OCI-M2 (cell line): ENCODE measurements at regions not wholly inside any gene's neighbourhood (a gene's known extent, or its start where the extent isn't known, plus 50 kb on each side); places are given as distances from the start of the nearest gene placed in this dataset.
"Not testable (repeated sequence)": the region's sequence is repeated elsewhere in the genome, so short reads cannot be mapped to it uniquely, and the experiment has no call there.

ENCODE experiments used
- DNase-seq: peaks from one replicate; lab custom pipeline; 2025; ENCODE audit not compliant: unreplicated experiment; lab: John Stamatoyannopoulos, UW

DNA sequence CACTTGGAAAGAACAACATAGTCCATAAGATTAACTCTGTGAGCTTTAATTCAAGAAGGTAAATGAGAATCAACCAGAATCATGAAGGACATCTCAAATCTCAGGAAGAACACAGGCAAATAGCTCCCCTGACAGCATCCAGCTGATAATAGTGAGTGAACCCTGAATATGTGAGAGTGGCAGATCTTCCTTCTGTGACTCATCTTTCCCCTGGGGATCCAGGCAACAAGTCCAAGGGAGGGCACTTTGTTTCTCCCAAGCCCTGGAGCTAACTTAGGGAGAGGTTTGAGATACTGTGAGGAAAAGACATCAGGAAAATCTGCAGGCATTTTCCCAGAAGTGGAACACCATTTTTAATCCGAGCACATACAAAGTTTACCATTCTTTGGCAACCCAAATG lies 763.9 kb upstream of the MGAT4C start:
- no peak for DNase-seq

DNA sequence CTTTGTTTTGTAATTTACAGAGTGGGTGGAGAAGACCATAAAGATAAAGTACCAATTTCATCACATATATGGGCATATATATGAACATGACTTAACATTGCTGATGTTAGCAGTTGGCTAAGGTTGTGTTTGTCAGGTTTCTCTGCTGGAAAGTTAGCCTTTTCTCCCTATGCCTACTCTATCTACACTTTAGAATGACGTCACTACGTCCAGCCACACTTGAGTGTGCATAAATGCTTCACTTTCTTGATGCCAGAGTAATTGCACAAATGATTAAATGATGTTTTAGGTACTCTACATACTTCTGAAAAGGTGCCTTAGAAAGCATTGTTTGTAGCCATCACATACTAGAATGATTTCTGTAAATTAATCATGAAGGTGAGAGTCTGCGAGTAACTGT lies 759.2 kb upstream of the MGAT4C start:
- no peak for DNase-seq

- no peak for DNase-seq
Measured at GRCh38 chr12:87008785-87009384, 752.7 kb upstream of the MGAT4C start.

DNA sequence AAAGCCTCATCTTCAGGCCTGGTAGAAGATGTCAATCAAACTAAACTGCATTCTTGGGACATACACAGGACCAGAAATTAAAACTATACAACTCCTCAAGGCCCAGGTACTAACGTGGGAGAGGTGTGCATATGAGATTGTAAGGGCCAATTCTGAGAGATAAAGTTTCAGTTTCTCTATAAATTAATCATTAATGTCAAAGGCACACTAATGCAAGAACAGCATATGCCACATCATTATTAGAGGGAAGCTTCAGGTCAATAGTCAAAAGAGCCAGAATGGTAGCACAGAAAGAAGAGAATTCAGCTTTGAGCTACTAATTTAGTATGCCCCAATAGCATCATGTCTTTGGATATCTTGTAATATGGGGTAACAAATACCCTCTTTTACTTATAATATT lies 744.9 kb upstream of the MGAT4C start:
- DNase-seq, result no peak

DNA sequence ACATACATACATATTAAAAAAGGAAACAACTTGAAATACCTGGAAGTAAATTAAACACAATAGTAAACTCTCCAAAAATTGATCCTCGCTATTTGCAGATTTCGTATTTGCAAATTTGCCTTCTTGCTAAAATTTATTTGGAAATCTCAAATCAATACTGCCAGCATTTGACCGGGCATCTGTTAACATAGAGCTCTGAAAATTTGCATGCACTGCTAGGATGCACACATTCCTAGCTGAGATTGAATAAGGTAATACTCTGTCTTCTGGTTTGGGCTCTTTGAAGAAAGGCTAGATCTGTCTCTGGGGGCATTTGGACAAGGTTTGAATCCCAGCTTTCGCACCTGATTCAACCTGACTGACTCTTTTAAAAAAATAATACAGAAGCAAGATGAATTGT lies 729.1 kb upstream of the MGAT4C start:
- no peak for DNase-seq

DNA sequence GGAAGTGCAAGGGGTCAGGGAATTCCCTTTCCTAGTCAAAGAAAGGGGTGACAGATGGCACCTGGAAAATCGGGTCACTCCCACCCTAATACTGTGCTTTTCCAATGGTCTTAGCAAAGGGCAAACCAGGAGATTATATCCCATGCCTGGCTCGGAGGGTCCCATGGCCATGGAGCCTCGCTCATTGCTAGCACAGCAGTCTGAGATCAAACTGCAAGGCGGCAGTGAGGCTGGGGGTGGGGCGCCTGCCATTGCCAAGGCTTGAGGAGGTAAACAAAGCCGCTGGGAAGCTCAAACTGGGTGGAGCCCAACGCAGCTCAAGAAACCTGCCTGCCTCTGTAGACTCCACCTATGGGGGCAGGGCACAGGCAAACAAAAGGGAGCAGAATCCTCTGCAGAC lies 714.4 kb upstream of the MGAT4C start:
- DNase-seq, result not testable (repeated sequence)

DNA sequence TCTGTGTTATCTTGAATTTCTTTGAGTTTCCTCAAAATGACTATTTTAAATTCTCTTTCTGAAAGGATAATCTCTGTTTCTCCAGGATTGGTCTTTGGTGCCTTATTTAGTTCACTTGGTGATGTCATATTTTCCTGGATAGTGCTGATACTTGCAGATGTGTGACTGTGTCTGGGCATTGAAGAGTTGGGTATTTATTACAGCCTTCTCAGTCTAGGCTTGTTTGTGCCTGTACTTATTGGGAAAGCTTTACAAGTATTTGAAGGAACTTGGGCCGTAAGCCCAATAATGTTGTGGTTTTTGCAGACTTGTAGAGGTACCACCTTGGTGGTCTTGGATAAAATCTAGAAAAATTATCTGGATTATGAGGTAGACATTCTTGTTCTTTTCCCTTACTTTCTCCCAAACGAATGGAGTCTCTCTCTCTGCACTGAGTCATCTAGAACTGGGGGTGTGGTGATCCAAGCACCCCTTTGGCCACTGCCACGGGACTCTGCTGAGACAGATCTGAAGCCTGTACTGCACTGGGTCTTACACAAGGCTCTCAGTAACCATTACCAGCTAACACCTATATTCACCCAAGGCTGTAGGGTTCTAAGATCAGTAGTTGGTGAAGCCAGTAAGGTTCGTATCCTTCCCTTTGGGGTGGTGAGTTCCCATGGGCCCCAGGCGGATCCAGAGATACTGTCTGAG lies 703.7 kb upstream of the MGAT4C start:
- no peak for DNase-seq

- DNase-seq, result no peak
Measured at GRCh38 chr12:86950444-86950843, 694.3 kb upstream of the MGAT4C start.

GRCh38 chr12:86950043-86950442 lies 693.9 kb upstream of the MGAT4C start:
- no peak for DNase-seq

DNA sequence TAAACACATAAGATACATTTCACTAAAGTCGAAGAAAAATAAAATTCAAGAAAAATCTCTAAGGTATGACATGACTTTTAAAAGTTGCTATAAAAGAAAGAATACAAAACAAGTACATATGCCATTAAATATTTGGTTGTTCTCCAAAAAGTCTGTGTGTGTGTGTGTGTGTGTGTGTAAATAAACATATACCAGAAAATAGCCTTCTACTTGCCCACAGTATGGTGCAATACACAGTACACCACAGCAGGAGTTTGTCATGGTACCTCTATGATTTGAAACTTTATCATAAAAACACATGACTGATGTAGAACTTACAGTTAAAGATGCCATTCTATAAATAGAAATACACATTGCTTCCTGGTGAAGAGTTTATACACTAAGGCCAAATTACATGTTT lies 692.7 kb upstream of the MGAT4C start:
- DNase-seq, result no peak

DNA sequence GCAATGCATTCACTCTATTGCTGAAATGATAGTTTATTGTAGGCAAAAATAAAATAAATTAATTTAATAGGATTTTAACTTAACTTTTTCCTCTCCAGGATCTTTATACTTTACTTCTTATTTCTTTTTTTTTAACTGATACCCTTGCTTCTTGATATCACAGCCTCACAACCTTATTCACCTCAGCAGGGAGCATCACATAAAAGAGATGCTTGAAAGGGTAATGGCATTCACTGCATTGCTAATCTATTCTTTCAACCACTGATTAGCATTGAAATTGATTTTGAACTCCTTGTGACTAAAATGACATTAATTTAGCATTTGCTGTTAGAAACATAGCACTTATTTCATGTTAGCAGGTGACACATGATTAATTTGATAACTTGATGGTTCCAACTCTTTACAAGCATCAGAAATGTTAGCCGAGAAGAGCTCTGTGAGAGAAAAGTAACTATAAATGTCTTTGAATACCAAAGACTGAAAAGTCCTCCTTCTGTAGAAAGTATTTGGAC lies 689.5 kb upstream of the MGAT4C start:
- no peak for DNase-seq

DNA sequence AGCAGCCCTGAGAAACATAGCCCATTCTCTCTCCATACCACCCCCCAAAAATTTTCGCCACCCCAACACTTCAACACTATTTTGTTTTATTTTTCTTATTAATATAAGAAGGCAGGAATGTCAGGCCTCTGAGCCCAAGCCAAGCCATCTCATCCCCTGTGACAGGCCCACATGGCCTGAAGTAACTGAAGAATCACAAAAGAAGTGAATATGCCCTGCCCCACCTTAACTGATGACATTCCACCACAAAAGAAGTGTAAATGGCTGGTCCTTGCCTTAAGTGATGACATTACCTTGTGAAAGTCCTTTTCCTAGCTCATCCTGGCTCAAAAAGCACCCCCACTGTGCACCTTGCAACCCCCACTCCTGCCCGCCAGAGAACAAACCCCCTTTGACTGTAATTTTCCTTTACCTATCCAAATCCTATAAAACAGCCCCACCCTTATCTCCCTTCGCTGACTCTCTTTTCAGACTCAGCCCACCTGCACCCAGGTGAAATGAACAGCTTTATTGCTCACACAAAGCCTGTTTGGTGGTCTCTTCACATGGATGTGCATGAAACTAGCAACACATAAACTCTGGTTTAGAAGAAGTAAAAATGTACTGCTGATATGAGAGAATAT lies 688.1 kb upstream of the MGAT4C start:
- not testable (repeated sequence) for DNase-seq

DNA sequence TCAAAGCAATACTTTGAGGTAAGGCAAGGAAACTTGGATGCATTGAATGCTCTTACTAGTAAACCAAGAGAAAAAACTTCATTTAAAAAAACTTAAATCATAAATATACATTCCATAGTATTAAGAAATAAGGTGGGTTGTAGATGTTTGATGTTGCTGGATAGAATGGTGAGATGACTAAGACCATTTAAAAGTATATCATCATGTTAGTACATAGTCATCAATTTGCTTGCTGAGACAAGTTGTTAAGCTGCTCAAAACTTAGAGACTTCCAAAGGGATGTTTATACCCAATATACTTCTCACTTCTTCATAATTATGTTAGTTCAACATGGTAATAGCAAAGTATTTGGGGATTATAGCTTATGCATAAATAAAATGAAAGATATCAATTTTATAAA lies 675.5 kb upstream of the MGAT4C start:
- no peak for DNase-seq

DNA sequence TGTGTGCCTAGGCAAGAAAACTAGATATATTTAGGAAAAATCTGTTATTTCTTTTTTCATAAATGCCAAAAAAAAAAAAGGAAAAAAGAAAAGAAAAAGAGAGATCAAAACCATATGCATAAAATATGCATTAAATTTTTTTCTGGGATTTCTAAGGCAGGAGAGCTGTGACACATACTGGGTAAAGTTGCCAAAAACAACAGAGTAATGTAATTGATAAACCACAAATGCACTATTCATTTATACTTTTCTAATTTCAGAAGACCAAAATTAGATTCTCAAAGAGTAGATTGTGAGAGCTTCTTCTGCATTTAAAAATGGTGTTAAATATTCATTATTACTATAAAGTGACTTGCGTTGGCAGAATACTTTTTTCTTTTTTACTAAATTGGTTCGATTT lies 673.8 kb upstream of the MGAT4C start:
- no peak for DNase-seq

DNA sequence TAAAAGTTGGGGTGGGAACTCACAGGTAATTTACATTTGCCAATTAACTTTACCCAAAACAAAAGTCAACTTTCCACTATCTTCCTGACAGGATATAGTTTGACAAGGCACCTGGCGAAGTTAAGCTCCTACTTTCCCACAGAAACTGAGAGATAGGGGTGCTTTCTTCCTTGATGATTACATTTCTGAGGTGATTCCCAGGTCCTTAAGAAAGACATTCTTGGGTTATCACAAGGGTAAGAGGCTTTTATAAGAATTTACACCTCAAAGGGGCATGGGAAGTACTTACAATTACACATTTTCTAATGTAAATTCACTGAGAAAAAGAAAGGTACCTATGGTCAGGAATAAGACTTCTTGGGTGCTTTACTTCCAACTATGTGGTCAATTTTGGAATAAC lies 660.9 kb upstream of the MGAT4C start:
- no peak for DNase-seq

DNA sequence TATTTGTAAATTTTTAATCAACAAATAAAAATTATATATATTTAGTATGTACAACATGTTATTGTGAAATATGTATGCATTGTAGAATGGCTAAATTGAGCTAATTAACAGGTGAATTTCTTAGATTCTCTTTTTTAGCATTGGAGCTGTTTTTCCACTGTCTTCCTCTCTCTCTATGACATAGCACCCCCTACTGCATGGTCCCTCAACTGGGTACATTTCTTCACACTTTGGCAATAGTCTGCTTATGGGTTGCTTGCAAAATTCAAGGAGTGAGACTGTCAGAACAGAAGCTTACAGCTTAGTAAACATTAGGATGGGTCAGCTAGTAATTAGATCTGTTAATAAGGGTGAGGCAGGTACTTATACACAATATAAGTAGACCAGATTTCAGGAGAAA lies 658.5 kb upstream of the MGAT4C start:
- DNase-seq, result no peak

DNA sequence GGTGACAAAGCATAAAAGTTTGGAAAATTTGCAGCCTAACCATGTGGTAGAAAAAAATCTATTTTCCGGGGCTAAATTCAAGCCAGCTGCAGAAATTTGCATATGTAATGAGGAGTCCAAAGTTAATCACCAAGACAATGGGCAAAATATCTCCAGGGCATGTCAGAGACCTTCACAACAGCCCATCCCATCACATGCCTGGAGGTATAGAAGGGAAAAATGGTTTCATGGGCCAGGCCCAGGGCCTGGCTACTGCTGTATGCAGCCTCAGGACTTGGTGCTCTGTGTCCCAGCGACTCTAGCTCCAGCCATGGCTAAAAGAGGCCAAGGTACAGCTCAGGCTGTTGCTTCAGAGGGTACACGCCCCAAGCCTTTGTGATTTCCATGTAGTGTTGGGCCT lies 655.8 kb upstream of the MGAT4C start:
- no peak for DNase-seq

DNA sequence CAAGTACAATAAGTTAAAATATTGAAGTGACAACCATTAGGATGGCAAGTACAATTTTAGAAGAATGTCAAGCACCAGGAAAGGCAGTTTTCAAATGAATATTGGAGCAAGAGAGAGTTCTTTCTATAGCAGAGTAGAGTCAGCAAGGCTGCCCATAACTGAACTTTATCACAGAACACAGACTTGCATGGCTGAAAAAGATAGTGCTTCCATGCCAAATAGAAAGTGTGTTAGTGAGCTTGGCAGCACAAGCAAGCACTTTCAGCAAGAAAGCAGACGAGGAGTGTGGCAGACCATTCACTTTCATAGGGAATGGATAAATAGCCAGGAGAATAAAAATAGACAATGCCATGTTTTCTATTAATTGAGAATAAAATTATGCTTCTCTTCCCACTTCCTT lies 647.0 kb upstream of the MGAT4C start:
- peak; percentile 38 for DNase-seq

GRCh38 chr12:86860776-86861175 lies 604.6 kb upstream of the MGAT4C start:
- DNase-seq, result no peak

DNA sequence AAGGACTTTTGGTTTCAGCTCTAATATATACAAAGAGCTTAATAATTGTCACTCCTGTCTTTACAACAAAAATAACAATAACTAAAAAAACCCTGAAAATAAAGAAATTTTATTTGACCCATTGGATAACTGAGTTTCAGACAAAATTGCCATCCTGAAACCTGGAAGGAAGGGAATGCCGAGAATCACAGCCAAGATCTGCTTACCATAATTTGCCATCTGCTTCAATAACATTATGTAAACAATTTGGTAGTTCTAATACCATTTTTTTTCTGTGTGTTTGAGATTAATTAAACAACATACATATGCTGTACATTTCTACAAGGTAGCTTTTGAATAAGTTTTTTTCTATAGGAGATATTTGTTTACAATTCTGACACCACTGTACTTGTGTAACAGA lies 596.3 kb upstream of the MGAT4C start:
- DNase-seq, result no peak

- DNase-seq, result no peak
Measured at GRCh38 chr12:86838711-86839110, 582.5 kb upstream of the MGAT4C start.

- DNase-seq, result no peak
Measured at GRCh38 chr12:86838260-86838659, 582.1 kb upstream of the MGAT4C start.
